ENCODE measurements at regions not wholly inside any gene's neighbourhood (a gene's known extent, or its start where the extent isn't known, plus 50 kb on each side); places are given as distances from the start of the nearest gene placed in this dataset.

DNA sequence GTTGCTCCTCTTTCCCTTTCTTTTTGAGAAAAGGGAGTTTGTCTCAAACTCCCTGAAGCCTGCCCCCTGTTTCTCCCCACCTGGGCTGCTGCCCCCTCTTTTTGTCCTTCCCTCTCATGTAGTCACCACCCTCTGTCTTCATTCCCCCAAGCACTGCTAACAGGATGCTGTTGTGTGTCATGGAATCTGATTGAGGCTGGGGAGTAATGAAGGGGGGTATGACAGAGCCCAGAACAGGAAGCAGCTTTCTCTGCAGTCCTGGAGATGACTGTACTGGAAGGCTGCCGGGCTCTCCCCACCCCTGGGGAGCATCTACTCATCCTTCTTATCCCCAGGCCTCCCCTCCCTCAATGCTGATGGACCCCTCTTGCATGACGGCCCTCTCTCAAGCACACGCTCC is 181.6 kb downstream of the ABHD5 start:
- H3K4me3 ChIP-seq (ENCODE audit: insufficient read depth, low read length): peak overlapping the region; percentile 5
- peaks cover 61% of the 10 kb centered on the region for H3K4me1 ChIP-seq (ENCODE audit: insufficient read depth, low read length)
- peak overlapping the region; percentile 67 for H2AFZ ChIP-seq (ENCODE audit: low read length)
- H3K27ac ChIP-seq (ENCODE audit: low read depth, low read length): peak overlapping the region; percentile 88
- TF ChIP-seq, protein P1, sequence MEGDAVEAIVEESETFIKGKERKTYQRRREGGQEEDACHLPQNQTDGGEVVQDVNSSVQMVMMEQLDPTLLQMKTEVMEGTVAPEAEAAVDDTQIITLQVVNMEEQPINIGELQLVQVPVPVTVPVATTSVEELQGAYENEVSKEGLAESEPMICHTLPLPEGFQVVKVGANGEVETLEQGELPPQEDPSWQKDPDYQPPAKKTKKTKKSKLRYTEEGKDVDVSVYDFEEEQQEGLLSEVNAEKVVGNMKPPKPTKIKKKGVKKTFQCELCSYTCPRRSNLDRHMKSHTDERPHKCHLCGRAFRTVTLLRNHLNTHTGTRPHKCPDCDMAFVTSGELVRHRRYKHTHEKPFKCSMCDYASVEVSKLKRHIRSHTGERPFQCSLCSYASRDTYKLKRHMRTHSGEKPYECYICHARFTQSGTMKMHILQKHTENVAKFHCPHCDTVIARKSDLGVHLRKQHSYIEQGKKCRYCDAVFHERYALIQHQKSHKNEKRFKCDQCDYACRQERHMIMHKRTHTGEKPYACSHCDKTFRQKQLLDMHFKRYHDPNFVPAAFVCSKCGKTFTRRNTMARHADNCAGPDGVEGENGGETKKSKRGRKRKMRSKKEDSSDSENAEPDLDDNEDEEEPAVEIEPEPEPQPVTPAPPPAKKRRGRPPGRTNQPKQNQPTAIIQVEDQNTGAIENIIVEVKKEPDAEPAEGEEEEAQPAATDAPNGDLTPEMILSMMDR (IDR thresholded peaks at IDR 0.05; ENCODE audit: extremely low read depth, low read depth, low read length): no peak
- no peaks in the 10 kb centered on the region for H3K27me3 ChIP-seq (ENCODE audit: insufficient read depth, low read length)
- no peaks in the 10 kb centered on the region for H3K36me3 ChIP-seq (ENCODE audit: insufficient read depth, low read length)
- H3K9me3 ChIP-seq (ENCODE audit: low read depth, low read length): no peaks in the 10 kb centered on the region
- H4K20me1 ChIP-seq (ENCODE audit: insufficient read depth, low read length): no peaks in the 10 kb centered on the region
- peak overlapping the region; percentile 68 for H3K4me2 ChIP-seq (ENCODE audit: insufficient read depth, low read length)
- peak; percentile 93 for DNase-seq (ENCODE audit: insufficient read length, low spot score, missing footprints)
- H3K79me2 ChIP-seq (ENCODE audit: insufficient read depth, low read length): no peaks in the 10 kb centered on the region

DNA sequence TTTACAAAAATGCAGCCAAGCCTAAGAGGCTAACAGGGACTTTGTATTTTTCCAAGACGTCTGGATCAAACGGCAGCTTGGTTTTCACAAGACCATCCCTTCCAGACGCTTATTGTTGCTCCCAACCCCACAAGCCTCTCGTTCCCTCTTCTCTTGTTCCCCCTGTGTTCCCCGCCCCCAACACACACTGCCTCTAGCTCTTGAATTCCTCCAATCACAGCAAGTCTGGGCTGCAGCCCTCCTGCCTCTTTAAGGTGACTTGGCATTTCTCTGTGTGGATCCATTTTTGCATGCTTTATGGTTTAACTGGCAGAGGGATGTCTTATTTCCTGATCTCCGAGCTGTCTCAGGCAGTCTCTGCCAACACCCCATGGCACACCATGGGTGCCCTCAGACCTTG is 182.2 kb downstream of the ABHD5 start:
- Histone ChIP-seq H2AFZ (ENCODE audit: low read length) (peak overlapping the region; percentile 69), H3K27me3 (ENCODE audit: insufficient read depth, low read length) (no peaks in the 10 kb centered on the region), H3K4me3 (ENCODE audit: insufficient read depth, low read length) (no peak overlapping the region), H3K27ac (ENCODE audit: low read depth, low read length) (peak overlapping the region; percentile 88), H3K9me3 (ENCODE audit: low read depth, low read length) (no peaks in the 10 kb centered on the region), H3K4me1 (ENCODE audit: insufficient read depth, low read length) (peaks cover 55% of the 10 kb centered on the region), H3K36me3 (ENCODE audit: insufficient read depth, low read length) (no peaks in the 10 kb centered on the region), H3K4me2 (ENCODE audit: insufficient read depth, low read length) (peak overlapping the region; percentile 68), H4K20me1 (ENCODE audit: insufficient read depth, low read length) (no peaks in the 10 kb centered on the region), H3K79me2 (ENCODE audit: insufficient read depth, low read length) (no peaks in the 10 kb centered on the region)
- DNase-seq (ENCODE audit: insufficient read length, low spot score, missing footprints): peak; percentile 88
- TF ChIP-seq, protein P1 (IDR thresholded peaks at IDR 0.05; ENCODE audit: extremely low read depth, low read depth, low read length): no peak

DNA sequence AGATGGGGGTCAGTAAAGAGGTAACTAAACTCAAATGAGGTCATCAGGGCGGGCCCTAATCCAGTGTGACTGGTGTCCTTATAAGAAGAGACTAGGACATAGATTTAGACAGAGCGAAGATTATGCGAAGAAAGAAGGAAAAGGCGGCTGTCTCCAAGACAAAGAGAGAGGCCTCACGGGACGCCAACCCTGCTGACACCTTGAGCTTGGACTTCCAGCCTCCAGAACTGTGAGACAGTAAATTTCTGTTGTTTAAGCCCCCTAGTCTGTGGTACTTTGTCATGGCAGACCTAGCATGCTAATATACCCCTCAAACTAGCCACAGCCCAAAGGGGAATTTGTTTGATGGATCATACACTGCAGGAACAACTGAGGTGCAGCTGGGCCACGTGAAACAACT is 183.0 kb downstream of the ABHD5 start:
- H3K4me1 ChIP-seq (ENCODE audit: insufficient read depth, low read length): peaks cover 51% of the 10 kb centered on the region
- H2AFZ ChIP-seq (ENCODE audit: low read length): no peak overlapping the region
- H3K27me3 ChIP-seq (ENCODE audit: insufficient read depth, low read length): no peaks in the 10 kb centered on the region
- H4K20me1 ChIP-seq (ENCODE audit: insufficient read depth, low read length): no peaks in the 10 kb centered on the region
- DNase-seq (ENCODE audit: insufficient read length, low spot score, missing footprints): no peak
- H3K36me3 ChIP-seq (ENCODE audit: insufficient read depth, low read length): no peaks in the 10 kb centered on the region
- no peak overlapping the region for H3K4me2 ChIP-seq (ENCODE audit: insufficient read depth, low read length)
- no peaks in the 10 kb centered on the region for H3K79me2 ChIP-seq (ENCODE audit: insufficient read depth, low read length)
- H3K9me3 ChIP-seq (ENCODE audit: low read depth, low read length): no peaks in the 10 kb centered on the region
- H3K27ac ChIP-seq (ENCODE audit: low read depth, low read length): peak overlapping the region; percentile 88
- TF ChIP-seq, protein P1 (IDR thresholded peaks at IDR 0.05; ENCODE audit: extremely low read depth, low read depth, low read length): no peak
- H3K4me3 ChIP-seq (ENCODE audit: insufficient read depth, low read length): no peak overlapping the region

DNA sequence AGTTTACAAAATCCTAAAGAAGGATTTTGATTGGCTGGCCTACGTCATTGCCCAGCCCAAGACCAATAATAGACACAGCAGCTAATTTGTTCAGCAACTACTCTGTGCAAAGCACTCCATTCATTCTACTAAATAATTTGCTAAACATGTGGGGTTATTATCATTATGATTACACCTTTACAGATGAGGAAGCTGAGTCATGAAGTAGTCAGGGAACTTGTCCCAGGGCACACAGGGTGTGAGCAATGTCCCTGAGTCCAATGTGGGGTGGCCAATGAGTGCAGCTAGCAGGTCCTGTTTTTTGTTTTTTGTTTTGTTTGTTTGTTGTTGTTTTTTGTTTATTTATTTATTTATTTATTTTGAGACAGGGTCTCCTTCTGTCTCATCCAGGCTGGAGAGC is 183.6 kb downstream of the ABHD5 start:
- H3K27ac ChIP-seq (ENCODE audit: low read depth, low read length): no peak overlapping the region
- H3K4me1 ChIP-seq (ENCODE audit: insufficient read depth, low read length): peaks cover 48% of the 10 kb centered on the region
- no peak for DNase-seq (ENCODE audit: insufficient read length, low spot score, missing footprints)

More for the DNA sequence above, 183.6 kb downstream of the ABHD5 start:
- Histone ChIP-seq H3K4me3 (ENCODE audit: insufficient read depth, low read length) (no peak overlapping the region), H3K79me2 (ENCODE audit: insufficient read depth, low read length) (no peaks in the 10 kb centered on the region), H3K9me3 (ENCODE audit: low read depth, low read length) (no peaks in the 10 kb centered on the region), H3K27me3 (ENCODE audit: insufficient read depth, low read length) (no peaks in the 10 kb centered on the region), H2AFZ (ENCODE audit: low read length) (no peak overlapping the region), H3K4me2 (ENCODE audit: insufficient read depth, low read length) (no peak overlapping the region), H4K20me1 (ENCODE audit: insufficient read depth, low read length) (no peaks in the 10 kb centered on the region), H3K36me3 (ENCODE audit: insufficient read depth, low read length) (no peaks in the 10 kb centered on the region)
- TF ChIP-seq, protein P1 (IDR thresholded peaks at IDR 0.05; ENCODE audit: extremely low read depth, low read depth, low read length): no peak

All from osteoblast (primary cell).